OCI-LY7 (cell line): ENCODE measurements at regions not wholly inside any gene's neighbourhood (a gene's known extent, or its start where the extent isn't known, plus 50 kb on each side); places are given as distances from the start of the nearest gene placed in this dataset.

ENCODE experiments used
- CTCF ChIP-seq: fragments of 200-600 bp; sonication (generic); conservative IDR thresholded peaks from 2 replicates; pipeline ENCODE4 v1.5.1; 2014; ENCODE audit warnings: mild to moderate bottlenecking, antibody characterized with exemption, low read length, moderate library complexity, mixed read lengths
- EZH2phosphoT487 ChIP-seq: fragments of 200-600 bp; sonication (generic); IDR thresholded peaks from 2 replicates; pipeline ENCODE4 v1.6.1; 2018; ENCODE audit warnings: low read depth, borderline replicate concordance, mild to moderate bottlenecking, mixed run types, antibody characterized with exemption, low read length, moderate library complexity, mixed read lengths

- TF ChIP-seq CTCF (no peak), EZH2phosphoT487 (no peak)
Measured at GRCh38 chr20:6954219-6954618, 186.7 kb downstream of the BMP2 start.
